ENCODE measurements at regions not wholly inside any gene's neighbourhood (a gene's known extent, or its start where the extent isn't known, plus 50 kb on each side); places are given as distances from the start of the nearest gene placed in this dataset.
"Not testable (repeated sequence)": the region's sequence is repeated elsewhere in the genome, so short reads cannot be mapped to it uniquely, and the experiment has no call there.

- TF ChIP-seq CTCF (IDR thresholded peaks at IDR 0.05; ENCODE audit: low read depth, low read length, poor library complexity, severe bottlenecking), result no peak
- TF ChIP-seq EZH2phosphoT487 (IDR thresholded peaks at IDR 0.05; ENCODE audit: borderline replicate concordance, low read length), result no peak
- no peaks in the 10 kb centered on the region for H3K9me3 ChIP-seq (ENCODE audit: control insufficient read depth, insufficient read depth, low read length)
- no peaks in the 10 kb centered on the region for H3K79me2 ChIP-seq (ENCODE audit: control insufficient read depth, low read length)
- no peak overlapping the region for H3K4me3 ChIP-seq (ENCODE audit: low read length)
- H3K27me3 ChIP-seq (ENCODE audit: control insufficient read depth, low read length), result no peaks in the 10 kb centered on the region
- H4K20me1 ChIP-seq (ENCODE audit: control insufficient read depth, insufficient read depth, low read depth, low read length), result no peaks in the 10 kb centered on the region
- H3K4me1 ChIP-seq (ENCODE audit: control insufficient read depth, low read length), result no peaks in the 10 kb centered on the region
- H3K27ac ChIP-seq (ENCODE audit: low read depth, low read length), result no peak overlapping the region
- H3K36me3 ChIP-seq (ENCODE audit: control insufficient read depth, low read length), result no peaks in the 10 kb centered on the region
- no peaks in the 10 kb centered on the region for H3F3A ChIP-seq (ENCODE audit: control insufficient read depth, insufficient read depth)
- no peak overlapping the region for H3K4me2 ChIP-seq (ENCODE audit: low read length)
- no peaks in the 10 kb centered on the region for H3K9me2 ChIP-seq (replicated peaks; ENCODE audit: control insufficient read depth, low read length)
Measured at GRCh38 chr5:18799482-18800128, 1165.3 kb downstream of the TAF11L14 start.

GRCh38 chr5:18800293-18801025, 1166.2 kb downstream of the TAF11L14 start:
- no peaks in the 10 kb centered on the region for H3K79me2 ChIP-seq (ENCODE audit: control insufficient read depth, low read length)
- H3K9me2 ChIP-seq (replicated peaks; ENCODE audit: control insufficient read depth, low read length), result no peaks in the 10 kb centered on the region

GRCh38 chr5:18801413-18801812, 1167.2 kb downstream of the TAF11L14 start:
- H3K9me2 ChIP-seq (replicated peaks; ENCODE audit: control insufficient read depth, low read length); H3K27ac ChIP-seq (ENCODE audit: low read depth, low read length); H3K4me1 ChIP-seq (ENCODE audit: control insufficient read depth, low read length); H3K4me3 ChIP-seq (ENCODE audit: low read length); H3K4me2 ChIP-seq (ENCODE audit: low read length); H3K79me2 ChIP-seq (ENCODE audit: control insufficient read depth, low read length); H3F3A ChIP-seq (ENCODE audit: control insufficient read depth, insufficient read depth); H3K36me3 ChIP-seq (ENCODE audit: control insufficient read depth, low read length); H3K27me3 ChIP-seq (ENCODE audit: control insufficient read depth, low read length); H4K20me1 ChIP-seq (ENCODE audit: control insufficient read depth, insufficient read depth, low read depth, low read length); H3K9me3 ChIP-seq (ENCODE audit: control insufficient read depth, insufficient read depth, low read length): not testable (repeated sequence)

More at GRCh38 chr5:18800293-18801025, 1166.2 kb downstream of the TAF11L14 start:
- H3K27me3 ChIP-seq (ENCODE audit: control insufficient read depth, low read length), result no peaks in the 10 kb centered on the region
- no peak for TF ChIP-seq EZH2phosphoT487 (IDR thresholded peaks at IDR 0.05; ENCODE audit: borderline replicate concordance, low read length)
- TF ChIP-seq CTCF (IDR thresholded peaks at IDR 0.05; ENCODE audit: low read depth, low read length, poor library complexity, severe bottlenecking), result no peak
- H3K9me3 ChIP-seq (ENCODE audit: control insufficient read depth, insufficient read depth, low read length), result no peaks in the 10 kb centered on the region
- no peaks in the 10 kb centered on the region for H3K36me3 ChIP-seq (ENCODE audit: control insufficient read depth, low read length)
- no peak overlapping the region for H3K27ac ChIP-seq (ENCODE audit: low read depth, low read length)
- H4K20me1 ChIP-seq (ENCODE audit: control insufficient read depth, insufficient read depth, low read depth, low read length), result no peaks in the 10 kb centered on the region
- H3K4me2 ChIP-seq (ENCODE audit: low read length), result no peak overlapping the region
- no peaks in the 10 kb centered on the region for H3K4me1 ChIP-seq (ENCODE audit: control insufficient read depth, low read length)
- no peaks in the 10 kb centered on the region for H3F3A ChIP-seq (ENCODE audit: control insufficient read depth, insufficient read depth)
- H3K4me3 ChIP-seq (ENCODE audit: low read length), result no peak overlapping the region

GRCh38 chr5:18802336-18802735, 1168.1 kb downstream of the TAF11L14 start:
- no peaks in the 10 kb centered on the region for H3K36me3 ChIP-seq (ENCODE audit: control insufficient read depth, low read length)
- H3F3A ChIP-seq (ENCODE audit: control insufficient read depth, insufficient read depth), result no peaks in the 10 kb centered on the region
- no peaks in the 10 kb centered on the region for H3K27me3 ChIP-seq (ENCODE audit: control insufficient read depth, low read length)
- H3K27ac ChIP-seq (ENCODE audit: low read depth, low read length), result no peak overlapping the region
- TF ChIP-seq EZH2phosphoT487 (IDR thresholded peaks at IDR 0.05; ENCODE audit: borderline replicate concordance, low read length) (no peak), CTCF (IDR thresholded peaks at IDR 0.05; ENCODE audit: low read depth, low read length, poor library complexity, severe bottlenecking) (no peak)
- H3K4me1 ChIP-seq (ENCODE audit: control insufficient read depth, low read length), result no peaks in the 10 kb centered on the region
- H4K20me1 ChIP-seq (ENCODE audit: control insufficient read depth, insufficient read depth, low read depth, low read length), result no peaks in the 10 kb centered on the region
- no peaks in the 10 kb centered on the region for H3K9me2 ChIP-seq (replicated peaks; ENCODE audit: control insufficient read depth, low read length)
- H3K79me2 ChIP-seq (ENCODE audit: control insufficient read depth, low read length), result no peaks in the 10 kb centered on the region
- H3K4me3 ChIP-seq (ENCODE audit: low read length), result no peak overlapping the region
- no peak overlapping the region for H3K4me2 ChIP-seq (ENCODE audit: low read length)
- no peaks in the 10 kb centered on the region for H3K9me3 ChIP-seq (ENCODE audit: control insufficient read depth, insufficient read depth, low read length)
